ENCODE measurements at regions not wholly inside any gene's neighbourhood (a gene's known extent, or its start where the extent isn't known, plus 50 kb on each side); places are given as distances from the start of the nearest gene placed in this dataset.

GRCh38 chr5:28219539-28219938 is 1181.2 kb upstream of the CDH9 start:
- DNase-seq (ENCODE audit: low read depth): no peak

- no peak for DNase-seq (ENCODE audit: low read depth)
These were observed 1179.3 kb upstream of the CDH9 start for GRCh38 chr5:28217695-28218094.

- DNase-seq (ENCODE audit: low read depth): no peak
These were observed 1178.6 kb upstream of the CDH9 start for GRCh38 chr5:28216939-28217360.

GRCh38 chr5:28215091-28215490 is 1176.7 kb upstream of the CDH9 start:
- no peak for DNase-seq (ENCODE audit: low read depth)

- no peak for DNase-seq (ENCODE audit: low read depth)
These were observed 1175.9 kb upstream of the CDH9 start for GRCh38 chr5:28214292-28214691.

- DNase-seq (ENCODE audit: low read depth): no peak
These were observed 1170.0 kb upstream of the CDH9 start for GRCh38 chr5:28208356-28208755.

GRCh38 chr5:28190011-28190410 is 1151.6 kb upstream of the CDH9 start:
- no peak for DNase-seq (ENCODE audit: low read depth)

GRCh38 chr5:28174691-28175090 is 1136.3 kb upstream of the CDH9 start:
- no peak for DNase-seq (ENCODE audit: low read depth)

- DNase-seq (ENCODE audit: low read depth): no peak
These were observed 1126.7 kb upstream of the CDH9 start for GRCh38 chr5:28165096-28165495.

- no peak for DNase-seq (ENCODE audit: low read depth)
These were observed 1126.2 kb upstream of the CDH9 start for GRCh38 chr5:28164568-28164967.

- no peak for DNase-seq (ENCODE audit: low read depth)
These were observed 1118.6 kb upstream of the CDH9 start for GRCh38 chr5:28156981-28157380.

GRCh38 chr5:28143519-28143918 is 1105.1 kb upstream of the CDH9 start:
- no peak for DNase-seq (ENCODE audit: low read depth)

- no peak for DNase-seq (ENCODE audit: low read depth)
These were observed 1093.8 kb upstream of the CDH9 start for GRCh38 chr5:28132151-28132550.

GRCh38 chr5:28117691-28118090 is 1079.3 kb upstream of the CDH9 start:
- no peak for DNase-seq (ENCODE audit: low read depth)

- no peak for DNase-seq (ENCODE audit: low read depth)
These were observed 1078.9 kb upstream of the CDH9 start for GRCh38 chr5:28117273-28117672.

- no peak for DNase-seq (ENCODE audit: low read depth)
These were observed 1072.4 kb upstream of the CDH9 start for GRCh38 chr5:28110781-28111180.

- no peak for DNase-seq (ENCODE audit: low read depth)
These were observed 1065.7 kb upstream of the CDH9 start for GRCh38 chr5:28104080-28104479.

GRCh38 chr5:28084069-28084468 is 1045.7 kb upstream of the CDH9 start:
- no peak for DNase-seq (ENCODE audit: low read depth)

GRCh38 chr5:28082610-28083009 is 1044.2 kb upstream of the CDH9 start:
- DNase-seq (ENCODE audit: low read depth): no peak

GRCh38 chr5:28077291-28078240 is 1039.2 kb upstream of the CDH9 start:
- DNase-seq (ENCODE audit: low read depth): no peak

- no peak for DNase-seq (ENCODE audit: low read depth)
These were observed 1028.5 kb upstream of the CDH9 start for GRCh38 chr5:28066856-28067255.

- no peak for DNase-seq (ENCODE audit: low read depth)
These were observed 1027.3 kb upstream of the CDH9 start for GRCh38 chr5:28065656-28066055.

GRCh38 chr5:28046596-28046995 is 1008.2 kb upstream of the CDH9 start:
- no peak for DNase-seq (ENCODE audit: low read depth)

GRCh38 chr5:28027851-28028250 is 989.5 kb upstream of the CDH9 start:
- DNase-seq (ENCODE audit: low read depth): no peak

All from forelimb muscle (tissue), 1 donor.